BLaER1 (cell line): ENCODE measurements at regions not wholly inside any gene's neighbourhood (a gene's known extent, or its start where the extent isn't known, plus 50 kb on each side); places are given as distances from the start of the nearest gene placed in this dataset.

Experiments
- H3K27ac ChIP-seq: shearing (Covaris generic); formaldehyde crosslinking; 2 replicates; pipeline ENCODE4 v1.8.1; 2022
- H3K27me3 ChIP-seq: shearing (Covaris generic); formaldehyde crosslinking; 2 replicates; pipeline ENCODE4 v1.8.1; 2022
- H3K36me3 ChIP-seq: shearing (Covaris generic); formaldehyde crosslinking; 2 replicates; pipeline ENCODE4 v1.8.1; 2022
- H3K4me1 ChIP-seq: shearing (Covaris generic); formaldehyde crosslinking; 2 replicates; pipeline ENCODE4 v1.8.1; 2022
- H3K4me2 ChIP-seq: shearing (Covaris generic); formaldehyde crosslinking; 2 replicates; pipeline ENCODE4 v1.8.1; 2022
- H3K4me3 ChIP-seq: shearing (Covaris generic); formaldehyde crosslinking; 2 replicates; pipeline ENCODE4 v1.8.1; 2022
- H3K9ac ChIP-seq: shearing (Covaris generic); formaldehyde crosslinking; 2 replicates; pipeline ENCODE4 v1.8.1; 2022
- H3K9me3 ChIP-seq: shearing (Covaris generic); formaldehyde crosslinking; 2 replicates; pipeline ENCODE4 v1.8.1; 2022
- H4K20me1 ChIP-seq: shearing (Covaris generic); formaldehyde crosslinking; 2 replicates; pipeline ENCODE4 v1.8.1; 2022
- Cebpa-rat ChIP-seq: shearing (Covaris generic); IDR thresholded peaks from 2 replicates; pipeline ENCODE4 v1.8.1; 2022

GRCh38 chr1:232279909-232280400, 350.0 kb downstream of the SIPA1L2 start:
- Histone ChIP-seq H3K4me3 (no peak overlapping the region), H3K27ac (no peak overlapping the region), H3K9ac (no peak overlapping the region), H3K4me1 (no peaks in the 10 kb centered on the region), H3K27me3 (no peaks in the 10 kb centered on the region), H3K4me2 (no peak overlapping the region), H3K9me3 (no peaks in the 10 kb centered on the region), H4K20me1 (no peaks in the 10 kb centered on the region), H3K36me3 (no peaks in the 10 kb centered on the region)
- no peak for TF ChIP-seq Cebpa-rat

DNA sequence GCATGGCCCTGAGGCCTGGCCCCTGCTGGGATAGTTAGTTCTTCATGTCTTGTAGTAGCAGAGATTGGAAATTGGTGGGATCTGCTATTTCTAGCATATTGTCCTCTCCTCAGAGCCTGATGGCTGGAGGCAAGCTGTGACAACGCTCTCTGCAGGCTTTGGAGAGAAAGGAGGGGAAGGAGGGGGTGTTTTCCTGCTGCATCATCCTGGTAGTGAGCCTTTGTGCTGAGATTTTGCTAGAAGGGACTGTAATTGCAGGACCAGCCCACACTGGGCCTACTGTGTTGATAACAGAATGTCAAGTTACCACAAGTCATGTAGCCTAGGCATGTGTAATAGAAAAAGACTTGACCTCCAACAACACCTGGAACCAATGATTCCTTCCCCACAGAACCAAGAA, 351.0 kb downstream of the SIPA1L2 start:
- no peaks in the 10 kb centered on the region for H3K27me3 ChIP-seq
- no peak for TF ChIP-seq Cebpa-rat
- H4K20me1 ChIP-seq, result no peaks in the 10 kb centered on the region
- H3K9me3 ChIP-seq, result no peaks in the 10 kb centered on the region
- H3K4me3 ChIP-seq, result no peak overlapping the region
- H3K4me2 ChIP-seq, result no peak overlapping the region
- H3K27ac ChIP-seq, result no peak overlapping the region
- no peaks in the 10 kb centered on the region for H3K4me1 ChIP-seq
- no peaks in the 10 kb centered on the region for H3K36me3 ChIP-seq
- H3K9ac ChIP-seq, result no peak overlapping the region

DNA sequence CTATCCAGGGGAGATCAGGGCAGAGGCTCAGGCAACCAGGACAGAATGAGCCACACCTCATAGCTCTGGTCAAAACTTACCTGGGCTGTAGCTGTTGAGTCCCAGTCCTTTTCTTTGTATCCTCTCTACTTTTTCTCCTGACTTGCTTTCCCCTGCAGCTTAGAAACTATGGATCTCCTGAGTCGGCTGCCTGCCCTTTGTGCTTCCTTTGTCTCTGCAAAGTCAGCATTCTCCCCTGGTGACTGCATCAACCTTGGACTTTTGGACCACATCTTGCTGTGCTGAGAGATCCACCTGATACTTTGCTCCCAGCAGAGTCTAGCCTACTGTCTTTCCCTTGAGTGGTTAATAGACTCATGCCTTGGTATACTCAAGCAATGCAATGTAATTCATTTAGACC, 353.3 kb downstream of the SIPA1L2 start:
- H3K27ac ChIP-seq, result no peak overlapping the region
- H3K4me1 ChIP-seq, result no peaks in the 10 kb centered on the region
- no peaks in the 10 kb centered on the region for H3K9me3 ChIP-seq
- no peaks in the 10 kb centered on the region for H3K27me3 ChIP-seq
- no peaks in the 10 kb centered on the region for H4K20me1 ChIP-seq
- H3K36me3 ChIP-seq, result no peaks in the 10 kb centered on the region
- TF ChIP-seq Cebpa-rat, result no peak
- H3K9ac ChIP-seq, result no peak overlapping the region
- H3K4me2 ChIP-seq, result no peak overlapping the region
- no peak overlapping the region for H3K4me3 ChIP-seq

- H3K4me1 ChIP-seq, result no peaks in the 10 kb centered on the region
These were observed 354.8 kb downstream of the SIPA1L2 start for GRCh38 chr1:232274999-232275710.

DNA sequence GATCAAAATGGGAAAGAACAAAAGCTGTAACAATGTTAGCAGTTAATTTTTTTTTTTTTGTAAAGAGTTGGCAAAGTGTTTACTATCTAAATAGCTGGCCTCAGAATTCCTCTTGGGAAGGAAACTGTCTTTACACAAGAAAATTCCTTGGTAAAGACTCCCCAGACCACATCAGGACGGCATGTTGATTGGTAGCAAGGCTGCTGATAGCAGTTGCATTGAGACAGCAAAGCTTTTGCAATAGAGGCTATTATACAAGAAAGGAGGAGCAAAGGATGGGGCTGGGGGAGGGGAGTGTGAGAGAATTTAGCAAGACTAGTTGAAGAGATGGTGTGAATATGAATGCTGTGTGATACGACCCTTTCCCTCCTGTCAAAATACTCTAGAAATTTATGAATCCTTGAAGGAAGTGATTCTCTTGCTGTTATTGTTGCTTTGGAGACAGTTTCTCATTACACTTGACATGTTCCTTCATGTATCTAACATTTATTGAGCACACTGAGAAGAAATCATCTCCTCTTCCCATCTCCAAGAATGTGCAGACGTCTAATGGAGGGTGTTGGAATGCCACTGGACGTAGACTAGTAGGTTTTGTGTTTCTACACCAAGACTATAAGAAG, 355.6 kb downstream of the SIPA1L2 start:
- Histone ChIP-seq H3K36me3 (no peaks in the 10 kb centered on the region), H3K4me2 (no peak overlapping the region)
- no peak for TF ChIP-seq Cebpa-rat

More at GRCh38 chr1:232274999-232275710, 354.8 kb downstream of the SIPA1L2 start:
- Histone ChIP-seq H3K4me2 (no peak overlapping the region), H3K36me3 (no peaks in the 10 kb centered on the region), H3K9me3 (no peaks in the 10 kb centered on the region), H3K4me3 (no peak overlapping the region), H4K20me1 (no peaks in the 10 kb centered on the region), H3K9ac (no peak overlapping the region), H3K27ac (no peak overlapping the region), H3K27me3 (no peaks in the 10 kb centered on the region)
- TF ChIP-seq Cebpa-rat, result no peak

DNA sequence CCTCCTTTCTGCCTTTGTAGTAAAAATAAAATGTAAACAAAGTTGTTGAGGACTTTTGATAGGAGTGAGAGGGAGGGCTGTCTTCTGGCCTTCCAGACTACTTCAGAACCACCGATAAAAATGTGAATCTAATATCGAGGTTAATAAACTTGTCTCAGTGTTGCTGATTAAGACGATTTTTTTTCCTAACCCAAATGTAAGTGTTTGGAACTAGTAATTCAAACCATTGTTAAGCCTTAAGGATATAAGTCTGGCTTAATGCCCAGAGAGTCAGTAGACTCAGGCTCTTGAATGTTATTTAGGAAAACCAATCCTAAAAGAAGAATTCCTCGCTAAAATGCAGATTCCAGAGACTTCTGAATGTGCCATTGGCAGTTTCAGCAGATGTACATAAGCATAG, 356.9 kb downstream of the SIPA1L2 start:
- Histone ChIP-seq H3K36me3 (no peaks in the 10 kb centered on the region), H3K4me3 (no peak overlapping the region), H3K4me2 (no peak overlapping the region), H3K4me1 (no peaks in the 10 kb centered on the region), H3K27ac (no peak overlapping the region), H3K9ac (no peak overlapping the region), H4K20me1 (no peaks in the 10 kb centered on the region), H3K9me3 (no peaks in the 10 kb centered on the region), H3K27me3 (no peaks in the 10 kb centered on the region)
- TF ChIP-seq Cebpa-rat, result no peak

More for the DNA sequence above, 355.6 kb downstream of the SIPA1L2 start:
- no peak overlapping the region for H3K9ac ChIP-seq
- no peaks in the 10 kb centered on the region for H3K9me3 ChIP-seq
- no peak overlapping the region for H3K4me3 ChIP-seq
- H3K27ac ChIP-seq, result no peak overlapping the region
- H4K20me1 ChIP-seq, result no peaks in the 10 kb centered on the region
- H3K4me1 ChIP-seq, result no peaks in the 10 kb centered on the region
- no peaks in the 10 kb centered on the region for H3K27me3 ChIP-seq

DNA sequence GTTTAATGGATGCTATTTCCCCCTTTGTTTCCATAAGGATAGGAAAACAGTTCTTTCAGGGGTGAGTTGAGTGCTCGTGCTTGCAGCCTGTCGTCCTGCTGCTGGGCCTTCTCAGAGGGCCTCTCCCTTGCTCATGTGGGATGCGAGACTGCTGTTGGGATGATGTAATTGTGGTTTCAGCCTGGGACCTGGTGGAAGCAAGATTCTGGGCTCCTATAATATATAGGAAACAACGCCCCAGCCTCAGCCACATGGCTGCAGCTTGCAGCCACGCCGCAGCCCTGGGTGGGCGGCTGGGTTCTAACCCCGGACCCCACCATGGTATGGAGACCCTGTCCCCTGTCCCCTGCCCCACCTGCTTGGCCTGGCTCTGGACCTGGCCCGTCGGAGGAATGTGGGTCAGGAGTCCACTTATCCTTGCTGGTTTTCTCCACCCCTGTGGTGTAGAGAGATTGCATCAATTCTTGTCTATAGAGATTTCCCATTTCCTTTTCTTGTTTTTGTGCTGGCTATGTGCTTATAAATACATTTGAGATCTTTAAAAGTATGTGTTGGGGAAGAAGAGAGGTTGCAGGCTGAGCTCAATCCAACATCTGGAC, 357.8 kb downstream of the SIPA1L2 start:
- no peak for TF ChIP-seq Cebpa-rat
- Histone ChIP-seq H3K4me3 (no peak overlapping the region), H4K20me1 (no peaks in the 10 kb centered on the region), H3K4me2 (no peak overlapping the region), H3K9ac (no peak overlapping the region), H3K36me3 (no peaks in the 10 kb centered on the region), H3K27me3 (no peaks in the 10 kb centered on the region), H3K4me1 (no peaks in the 10 kb centered on the region), H3K9me3 (no peaks in the 10 kb centered on the region), H3K27ac (no peak overlapping the region)

DNA sequence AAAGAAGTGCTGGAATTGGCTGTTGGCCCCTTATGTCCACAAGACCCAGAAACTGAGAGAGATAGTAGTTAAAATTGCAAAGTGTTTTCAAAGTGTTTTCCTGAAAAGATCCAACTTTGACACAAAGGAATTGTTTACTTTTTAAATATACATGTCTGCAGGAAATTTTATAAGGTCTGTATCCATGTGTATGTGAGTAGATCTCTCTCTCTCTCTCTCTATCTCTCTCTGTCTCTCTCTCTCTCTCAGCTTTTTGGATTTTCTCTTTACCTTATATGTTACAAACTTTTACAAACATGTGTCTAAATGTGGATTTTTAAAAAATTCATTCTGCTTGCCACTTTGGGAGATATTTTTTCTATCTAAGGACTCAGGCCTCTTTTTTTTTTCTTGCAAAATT, 358.6 kb downstream of the SIPA1L2 start:
- H4K20me1 ChIP-seq, result no peaks in the 10 kb centered on the region
- no peaks in the 10 kb centered on the region for H3K9me3 ChIP-seq
- H3K27ac ChIP-seq, result no peak overlapping the region
- H3K9ac ChIP-seq, result no peak overlapping the region
- H3K36me3 ChIP-seq, result no peaks in the 10 kb centered on the region
- no peaks in the 10 kb centered on the region for H3K27me3 ChIP-seq
- no peak for TF ChIP-seq Cebpa-rat
- H3K4me1 ChIP-seq, result no peaks in the 10 kb centered on the region
- H3K4me2 ChIP-seq, result no peak overlapping the region
- no peak overlapping the region for H3K4me3 ChIP-seq

DNA sequence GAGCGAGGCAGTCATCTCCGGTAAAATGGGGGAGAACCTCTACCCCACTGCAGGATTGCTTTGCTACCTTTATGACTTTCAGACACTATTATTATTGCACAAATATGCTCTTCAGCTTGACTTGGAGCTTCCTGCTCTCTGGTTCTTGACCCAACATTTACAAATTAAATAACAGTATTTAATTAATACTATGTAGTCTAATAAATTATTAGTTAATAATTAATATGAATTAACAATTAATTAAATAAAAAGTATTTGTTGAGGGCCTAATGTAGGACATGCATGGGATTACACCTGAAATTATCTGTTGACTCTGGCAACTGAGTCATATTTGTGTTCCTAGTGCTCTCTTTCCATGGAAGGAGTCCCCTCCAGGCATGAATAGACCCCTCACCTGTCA, 359.9 kb downstream of the SIPA1L2 start:
- no peak overlapping the region for H3K4me2 ChIP-seq
- H3K4me3 ChIP-seq, result no peak overlapping the region
- no peak for TF ChIP-seq Cebpa-rat
- H3K27ac ChIP-seq, result no peak overlapping the region
- H3K9me3 ChIP-seq, result no peaks in the 10 kb centered on the region
- H4K20me1 ChIP-seq, result no peaks in the 10 kb centered on the region
- H3K27me3 ChIP-seq, result no peaks in the 10 kb centered on the region
- no peaks in the 10 kb centered on the region for H3K36me3 ChIP-seq
- no peak overlapping the region for H3K9ac ChIP-seq
- no peaks in the 10 kb centered on the region for H3K4me1 ChIP-seq
